WTC11 (cell line): ENCODE measurements at regions not wholly inside any gene's neighbourhood (a gene's known extent, or its start where the extent isn't known, plus 50 kb on each side); places are given as distances from the start of the nearest gene placed in this dataset.

Experiments
- ATAC-seq: fragments of 200-7000 bp; cut with Tn5 transposase; 2 replicates; pipeline ENCODE4 v1.10.0; 2021; ENCODE audit warnings: mild to moderate bottlenecking, moderate library complexity
- CTCF ChIA-PET: fragments of 300-600 bp; sonication (Branson Sonifier 250); formaldehyde crosslinking; loops from one replicate; lab custom pipeline; 2021; ENCODE audit warnings: antibody characterized with exemption; lab: Charles Lee
- POLR2A ChIA-PET: fragments of 350-600 bp; sonication (Branson Sonifier 250); formaldehyde crosslinking; loops from one replicate; lab custom pipeline; 2021; ENCODE audit warnings: antibody characterized with exemption; lab: Charles Lee
- DNase-seq: peaks from one replicate; pipeline ENCODE4 v3.0.0; 2021; ENCODE audit warnings: low spot score
- H3K27ac Mint-ChIP-seq: 2 replicates; pipeline ENCODE4 v1.8.0; 2021; ENCODE audit warnings: mixed read lengths
- H3K27me3 Mint-ChIP-seq: 2 replicates; pipeline ENCODE4 v1.8.0; 2021; ENCODE audit warnings: low read depth, mild to moderate bottlenecking, moderate library complexity, mixed read lengths
- H3K36me3 Mint-ChIP-seq: 2 replicates; pipeline ENCODE4 v1.8.0; 2021; ENCODE audit warnings: mixed read lengths
- H3K4me1 Mint-ChIP-seq: 2 replicates; pipeline ENCODE4 v1.8.0; 2022; ENCODE audit warnings: mixed read lengths
- H3K4me3 Mint-ChIP-seq: 2 replicates; pipeline ENCODE4 v1.8.0; 2021; ENCODE audit warnings: mild to moderate bottlenecking, moderate library complexity, mixed read lengths
- H3K9me3 Mint-ChIP-seq: 2 replicates; pipeline ENCODE4 v1.8.0; 2021; ENCODE audit warnings: mixed read lengths
- AFF4 ChIP-seq: sonication (generic); formaldehyde crosslinking; IDR thresholded peaks from 2 replicates; pipeline ENCODE4 v1.8.1; 2023; ENCODE audit warnings: mild to moderate bottlenecking, missing genetic modification reagents, borderline replicate concordance
- CBFB ChIP-seq: sonication (generic); formaldehyde crosslinking; IDR thresholded peaks from 2 replicates; pipeline ENCODE4 v1.8.1; 2022; ENCODE audit warnings: mild to moderate bottlenecking, low read depth, missing genetic modification reagents
- CREM ChIP-seq: sonication (generic); formaldehyde crosslinking; IDR thresholded peaks from 2 replicates; pipeline ENCODE4 v1.8.1; 2022; ENCODE audit warnings: mild to moderate bottlenecking, missing genetic modification reagents, moderate library complexity
- ESRRA ChIP-seq: sonication (generic); formaldehyde crosslinking; IDR thresholded peaks from 2 replicates; pipeline ENCODE4 v1.8.1; 2022; ENCODE audit warnings: mild to moderate bottlenecking, missing genetic modification reagents, borderline replicate concordance
- FOXP1 ChIP-seq: sonication (generic); formaldehyde crosslinking; IDR thresholded peaks from 2 replicates; pipeline ENCODE4 v1.8.0; 2022; ENCODE audit warnings: missing genetic modification reagents, mild to moderate bottlenecking, moderate library complexity, borderline replicate concordance
- FOXP4 ChIP-seq: sonication (generic); formaldehyde crosslinking; IDR thresholded peaks from 2 replicates; pipeline ENCODE4 v1.8.0; 2022; ENCODE audit warnings: mild to moderate bottlenecking, missing genetic modification reagents
- IRF1 ChIP-seq: sonication (generic); formaldehyde crosslinking; IDR thresholded peaks from 2 replicates; pipeline ENCODE4 v1.8.0; 2023; ENCODE audit warnings: missing genetic modification reagents
- JAZF1 ChIP-seq: fragments of 250-450 bp; sonication (Bioruptor Pico); IDR thresholded peaks from 2 replicates; pipeline ENCODE4 v1.9.0; 2021; ENCODE audit warnings: moderate library complexity, mild to moderate bottlenecking, inconsistent platforms
- KAT7 ChIP-seq: sonication (generic); formaldehyde crosslinking; IDR thresholded peaks from 2 replicates; pipeline ENCODE4 v1.8.1; 2023; ENCODE audit warnings: missing genetic modification reagents, mild to moderate bottlenecking, borderline replicate concordance
- OVOL2 ChIP-seq: fragments of 250-450 bp; sonication (Bioruptor Pico); IDR thresholded peaks from 2 replicates; pipeline ENCODE4 v1.9.0; 2021; ENCODE audit warnings: mild to moderate bottlenecking, borderline replicate concordance
- PRDM15 ChIP-seq: sonication (generic); formaldehyde crosslinking; IDR thresholded peaks from 2 replicates; pipeline ENCODE4 v1.8.0; 2022; ENCODE audit warnings: missing genetic modification reagents
- PREB ChIP-seq: sonication (generic); formaldehyde crosslinking; IDR thresholded peaks from 2 replicates; pipeline ENCODE4 v1.8.1; 2022; ENCODE audit warnings: mild to moderate bottlenecking, missing genetic modification reagents, moderate library complexity, borderline replicate concordance
- PRRX2 ChIP-seq: fragments of 250-450 bp; sonication (Bioruptor Pico); IDR thresholded peaks from 2 replicates; pipeline ENCODE4 v1.8.0; 2021; ENCODE audit warnings: mild to moderate bottlenecking
- RORB ChIP-seq: fragments of 250-450 bp; sonication (Bioruptor Pico); IDR thresholded peaks from 2 replicates; pipeline ENCODE4 v1.9.0; 2021; ENCODE audit warnings: mild to moderate bottlenecking
- SP1 ChIP-seq: sonication (generic); formaldehyde crosslinking; conservative IDR thresholded peaks from 2 replicates; pipeline ENCODE4 v1.8.1; 2022; ENCODE audit warnings: missing genetic modification reagents
- ZNF121 ChIP-seq: sonication (generic); formaldehyde crosslinking; IDR thresholded peaks from 2 replicates; pipeline ENCODE4 v1.8.0; 2023; ENCODE audit warnings: missing genetic modification reagents
- ZNF232 ChIP-seq: sonication (generic); formaldehyde crosslinking; IDR thresholded peaks from 2 replicates; pipeline ENCODE4 v1.8.0; 2022; ENCODE audit warnings: mild to moderate bottlenecking, missing genetic modification reagents
- ZNF281 ChIP-seq: sonication (generic); formaldehyde crosslinking; IDR thresholded peaks from 2 replicates; pipeline ENCODE4 v1.8.0; 2023; ENCODE audit warnings: mild to moderate bottlenecking, missing genetic modification reagents
- ZNF317 ChIP-seq: sonication (generic); formaldehyde crosslinking; IDR thresholded peaks from 2 replicates; pipeline ENCODE4 v1.8.1; 2023; ENCODE audit warnings: low read depth, mild to moderate bottlenecking, moderate library complexity, missing genetic modification reagents, borderline replicate concordance
- ZNF423 ChIP-seq: fragments of 250-450 bp; sonication (Bioruptor Pico); IDR thresholded peaks from 2 replicates; pipeline ENCODE4 v2.1.2; 2022; ENCODE audit warnings: mild to moderate bottlenecking, moderate library complexity
- ZNF671 ChIP-seq: fragments of 250-450 bp; sonication (Bioruptor Pico); IDR thresholded peaks from 2 replicates; pipeline ENCODE4 v1.8.0; 2021; ENCODE audit warnings: mild to moderate bottlenecking
- TF ChIP-seq, protein P1 (sequence below): sonication (generic); formaldehyde crosslinking; IDR thresholded peaks from 2 replicates; pipeline ENCODE4 v1.8.1; 2023; ENCODE audit warnings: mild to moderate bottlenecking, missing genetic modification reagents, moderate library complexity

DNA sequence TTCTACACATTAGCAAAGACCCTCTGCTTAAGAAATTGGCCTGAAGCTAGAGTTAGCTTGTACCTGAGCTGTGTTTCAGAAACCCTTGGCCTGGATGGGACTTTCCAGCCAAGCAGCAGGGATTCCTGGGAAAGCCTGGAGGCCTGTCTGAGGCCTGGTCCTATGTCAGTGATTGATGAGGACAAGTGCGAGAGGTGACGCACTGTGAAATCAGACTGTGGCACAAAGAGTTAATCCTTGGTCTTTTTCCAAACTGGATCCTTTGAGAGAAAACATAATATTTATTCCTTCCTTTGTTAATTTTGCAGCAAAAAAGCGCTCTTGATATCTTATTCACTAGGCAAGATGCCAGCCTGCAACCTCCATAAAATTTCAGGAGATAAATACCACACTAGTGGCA is 225.0 kb upstream of the ATP11B start:
- ATAC-seq, result peak; percentile 37; the same call in 1 of the 2 replicates
- Mint-ChIP-seq H3K36me3 (no peaks in the 10 kb centered on the region), H3K4me1 (peaks cover 48% of the 10 kb centered on the region), H3K9me3 (peaks cover 3% of the 10 kb centered on the region; the same call in 1 of the 2 replicates), H3K4me3 (no peak overlapping the region), H3K27ac (peak overlapping the region; percentile 69; the same call in 1 of the 2 replicates), H3K27me3 (no peaks in the 10 kb centered on the region)
- POLR2A ChIA-PET, result no interaction called here
- no peak for DNase-seq
- CTCF ChIA-PET, result interaction anchor here (0.9 kb wide), 1 partner anchor 308 kb away, joined by 3 read pairs; no protein-coding TSS in a partner anchor
- TF ChIP-seq ZNF232 (CRISPR knock-in tag), result no peak
- no peak for TF ChIP-seq AFF4
- no peak for TF ChIP-seq RORB (CRISPR knock-in tag)
- no peak for TF ChIP-seq JAZF1 (CRISPR knock-in tag)
- no peak for TF ChIP-seq FOXP4 (CRISPR knock-in tag)
- no peak for TF ChIP-seq CBFB
- TF ChIP-seq PREB (CRISPR knock-in tag), result no peak
- TF ChIP-seq, protein P1, sequence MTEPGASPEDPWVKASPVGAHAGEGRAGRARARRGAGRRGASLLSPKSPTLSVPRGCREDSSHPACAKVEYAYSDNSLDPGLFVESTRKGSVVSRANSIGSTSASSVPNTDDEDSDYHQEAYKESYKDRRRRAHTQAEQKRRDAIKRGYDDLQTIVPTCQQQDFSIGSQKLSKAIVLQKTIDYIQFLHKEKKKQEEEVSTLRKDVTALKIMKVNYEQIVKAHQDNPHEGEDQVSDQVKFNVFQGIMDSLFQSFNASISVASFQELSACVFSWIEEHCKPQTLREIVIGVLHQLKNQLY, result no peak
- no peak for TF ChIP-seq FOXP1 (CRISPR knock-in tag)
- no peak for TF ChIP-seq KAT7
- TF ChIP-seq OVOL2 (CRISPR knock-in tag), result no peak
- no peak for TF ChIP-seq ESRRA (CRISPR knock-in tag)
- TF ChIP-seq ZNF317 (CRISPR knock-in tag), result no peak
- TF ChIP-seq ZNF121 (CRISPR knock-in tag), result no peak

GRCh38 chr3:182568876-182569275 is 224.4 kb upstream of the ATP11B start:
- no peaks in the 10 kb centered on the region for H3K27me3 Mint-ChIP-seq
- no peak overlapping the region for H3K4me3 Mint-ChIP-seq
- no peaks in the 10 kb centered on the region for H3K36me3 Mint-ChIP-seq
- ChIA-PET POLR2A (no interaction called here), CTCF (no interaction called here)
- DNase-seq, result no peak
- peaks cover 48% of the 10 kb centered on the region for H3K4me1 Mint-ChIP-seq
- no peak overlapping the region for H3K27ac Mint-ChIP-seq
- no peak for ATAC-seq
- H3K9me3 Mint-ChIP-seq, result peaks cover 9% of the 10 kb centered on the region
- no peak for TF ChIP-seq PRRX2 (CRISPR knock-in tag)
- TF ChIP-seq CREM (CRISPR knock-in tag), result no peak
- TF ChIP-seq ZNF281 (CRISPR knock-in tag), result no peak
- TF ChIP-seq OVOL2 (CRISPR knock-in tag), result no peak
- no peak for TF ChIP-seq ZNF423 (CRISPR knock-in tag)
- TF ChIP-seq IRF1 (CRISPR knock-in tag), result no peak
- TF ChIP-seq SP1 (CRISPR knock-in tag), result no peak
- TF ChIP-seq ZNF671 (CRISPR knock-in tag), result no peak
- TF ChIP-seq ZNF317 (CRISPR knock-in tag), result no peak
- no peak for TF ChIP-seq PRDM15
